ENCODE measurements at regions not wholly inside any gene's neighbourhood (a gene's known extent, or its start where the extent isn't known, plus 50 kb on each side); places are given as distances from the start of the nearest gene placed in this dataset.

- FAIRE-seq, result no peak
- no peak for TF ChIP-seq CTCF (IDR thresholded peaks at IDR 0.05; ENCODE audit: insufficient read depth, missing control alignments)
- no peak for DNase-seq (ENCODE audit: insufficient read length, low spot score)
Observed at GRCh38 chr14:28406196-28406595, 360.4 kb upstream of the FOXG1 start.

- DNase-seq (ENCODE audit: insufficient read length, low spot score), result no peak
- TF ChIP-seq CTCF (IDR thresholded peaks at IDR 0.05; ENCODE audit: insufficient read depth, missing control alignments), result no peak
- no peak for FAIRE-seq
Observed at GRCh38 chr14:28407031-28407825, 359.4 kb upstream of the FOXG1 start.

- no peak for TF ChIP-seq CTCF (IDR thresholded peaks at IDR 0.05; ENCODE audit: insufficient read depth, missing control alignments)
- DNase-seq (ENCODE audit: insufficient read length, low spot score) (no peak), FAIRE-seq (no peak)
Observed at GRCh38 chr14:28407996-28408395, 358.6 kb upstream of the FOXG1 start.

GRCh38 chr14:28412077-28412476, 354.5 kb upstream of the FOXG1 start:
- TF ChIP-seq CTCF (IDR thresholded peaks at IDR 0.05; ENCODE audit: insufficient read depth, missing control alignments), result peak; percentile 23
- DNase-seq (ENCODE audit: insufficient read length, low spot score), result no peak
- FAIRE-seq, result no peak

GRCh38 chr14:28426960-28427359, 339.6 kb upstream of the FOXG1 start:
- DNase-seq (ENCODE audit: insufficient read length, low spot score) (no peak), FAIRE-seq (no peak)
- no peak for TF ChIP-seq CTCF (IDR thresholded peaks at IDR 0.05; ENCODE audit: insufficient read depth, missing control alignments)

- FAIRE-seq (no peak), DNase-seq (ENCODE audit: insufficient read length, low spot score) (no peak)
- no peak for TF ChIP-seq CTCF (IDR thresholded peaks at IDR 0.05; ENCODE audit: insufficient read depth, missing control alignments)
Observed at GRCh38 chr14:28436821-28437220, 329.8 kb upstream of the FOXG1 start.

- DNase-seq (ENCODE audit: insufficient read length, low spot score) (no peak), FAIRE-seq (no peak)
- no peak for TF ChIP-seq CTCF (IDR thresholded peaks at IDR 0.05; ENCODE audit: insufficient read depth, missing control alignments)
Observed at GRCh38 chr14:28461389-28461788, 305.2 kb upstream of the FOXG1 start.
